B cell (primary cell): ENCODE measurements at regions not wholly inside any gene's neighbourhood (a gene's known extent, or its start where the extent isn't known, plus 50 kb on each side); places are given as distances from the start of the nearest gene placed in this dataset.
A peak's percentile ranks its signal among the peaks of the same experiment; 100 is the strongest.

Source experiments
- ATAC-seq: fragments of 200-7000 bp; cut with Tn5 transposase; one replicate; pipeline ENCODE4 v1.10.0; 2021; ENCODE audit warnings: low read depth, mild to moderate bottlenecking, moderate number of reproducible peaks, moderate library complexity
- CTCF ChIA-PET: fragments of 350-600 bp; sonication (Branson Sonifier 250); formaldehyde crosslinking; loops from one replicate; lab custom pipeline; 2021; ENCODE audit warnings: antibody characterized with exemption, inconsistent platforms; lab: Charles Lee
- POLR2A ChIA-PET: fragments of 350-600 bp; sonication (Branson Sonifier 250); formaldehyde crosslinking; loops from one replicate; lab custom pipeline; 2021; ENCODE audit warnings: antibody characterized with exemption; lab: Charles Lee
- DNase-seq: peaks from one replicate; pipeline ENCODE4 v3.0.0; 2013
- H2AFZ ChIP-seq: 2 replicates; pipeline ENCODE4 v1.6.1; 2012; ENCODE audit warnings: mild to moderate bottlenecking, low read depth, low read length; ENCODE audit not compliant: insufficient read depth, poor library complexity, severe bottlenecking
- H3K27ac ChIP-seq, 2 donors: 1 replicate in 1 of 2; 2 replicates in 1 of 2; pipeline ENCODE4 v1.5.1; 2012 to 2013; ENCODE audit warnings: low read length in 2 of 2, mild to moderate bottlenecking in 2 of 2, moderate library complexity in 1 of 2
- H3K27me3 ChIP-seq, 4 experiments: fragments of 200-600 bp in 1 of 4; sonication (generic) in 1 of 4; replicated peaks in 1 of 4; 1 replicate in 2 of 4; 2 replicates in 2 of 4; pipeline versions ENCODE4 v1.6.1 to v1.7.0; 2013 to 2016; ENCODE audit warnings: low read length in 3 of 4, mild to moderate bottlenecking in 2 of 4, mixed read lengths in 1 of 4, moderate library complexity in 1 of 4; ENCODE audit not compliant: insufficient read depth in 4 of 4, control insufficient read depth in 3 of 4; ENCODE audit errors: control extremely low read depth in 1 of 4
- H3K36me3 ChIP-seq, 2 experiments: replicated peaks in 1 of 2; 1 replicate in 1 of 2; 2 replicates in 1 of 2; pipeline versions ENCODE4 v1.6.1 to v1.7.1; 2013; ENCODE audit warnings: low read length in 1 of 2; ENCODE audit not compliant: insufficient read depth in 2 of 2, control insufficient read depth in 1 of 2; ENCODE audit errors: control extremely low read depth in 1 of 2, extremely low read depth in 1 of 2
- H3K4me1 ChIP-seq, 2 donors: fragments of 200-600 bp in 1 of 2; sonication (generic) in 1 of 2; 1 replicate in 1 of 2; 2 replicates in 1 of 2; pipeline versions ENCODE4 v1.5.1 to v1.6.1; 2013 to 2017; ENCODE audit warnings: low read length in 2 of 2; ENCODE audit not compliant: control insufficient read depth in 2 of 2, insufficient read depth in 2 of 2
- H3K4me2 ChIP-seq: replicated peaks from 2 replicates; pipeline ENCODE3; 2012; ENCODE audit warnings: mild to moderate bottlenecking, low read depth, low read length; ENCODE audit not compliant: poor library complexity, severe bottlenecking
- H3K4me3 ChIP-seq, 5 experiments: fragments of 200-600 bp in 1 of 5; sonication (generic) in 1 of 5; 1 replicate in 3 of 5; 2 replicates in 2 of 5; pipeline versions ENCODE4 v1.5.1 to v1.7.0; 2011 to 2016; ENCODE audit warnings: low read length in 4 of 5, mild to moderate bottlenecking in 4 of 5, low read depth in 2 of 5, control low read depth in 1 of 5, moderate library complexity in 1 of 5; ENCODE audit not compliant: insufficient read depth in 1 of 5; ENCODE audit errors: control extremely low read depth in 1 of 5, extremely low read depth in 1 of 5
- H3K79me2 ChIP-seq: fragments of 200-600 bp; sonication (generic); one replicate; pipeline ENCODE4 v1.6.0; 2016; ENCODE audit warnings: low read length; ENCODE audit not compliant: control insufficient read depth, insufficient read depth
- H3K9ac ChIP-seq: fragments of 200-600 bp; sonication (generic); 2 replicates; pipeline ENCODE4 v1.6.1; 2017; ENCODE audit warnings: mild to moderate bottlenecking, low read length, moderate library complexity
- H3K9me3 ChIP-seq, 3 donors: one replicate each; pipeline versions ENCODE4 v1.6.1 to v1.7.1; 2013; ENCODE audit warnings: low read length in 2 of 3; ENCODE audit not compliant: control insufficient read depth in 2 of 3, insufficient read depth in 1 of 3; ENCODE audit errors: control extremely low read depth in 1 of 3
- H4K20me1 ChIP-seq: 2 replicates; pipeline ENCODE4 v1.6.0; 2012; ENCODE audit warnings: mild to moderate bottlenecking, low read length; ENCODE audit not compliant: insufficient read depth, control insufficient read depth, poor library complexity, severe bottlenecking
- H3K27ac Mint-ChIP-seq: one replicate; pipeline ENCODE4 v1.8.0; 2021; ENCODE audit warnings: mixed read lengths
- H3K27me3 Mint-ChIP-seq: one replicate; pipeline ENCODE4 v1.8.0; 2021; ENCODE audit warnings: mixed read lengths
- H3K4me1 Mint-ChIP-seq: one replicate; pipeline ENCODE4 v1.8.0; 2021; ENCODE audit warnings: mixed read lengths
- H3K4me3 Mint-ChIP-seq: one replicate; pipeline ENCODE4 v1.8.0; 2021; ENCODE audit warnings: mixed read lengths
- H3K9me3 Mint-ChIP-seq: one replicate; pipeline ENCODE4 v1.8.0; 2022; ENCODE audit warnings: mixed read lengths; ENCODE audit not compliant: insufficient read depth
- EZH2 ChIP-seq: IDR thresholded peaks from 2 replicates; pipeline ENCODE4 v1.6.1; 2012; ENCODE audit warnings: borderline replicate concordance, low read depth, mild to moderate bottlenecking, moderate library complexity, low read length; ENCODE audit not compliant: insufficient read depth, poor library complexity, severe bottlenecking
- WGBS: methylation state at CpG from one replicate; pipeline ENCODE4 v1.1.5; 2013; ENCODE audit warnings: missing lambda C conversion rate; ENCODE audit not compliant: insufficient coverage; 5-methylcytosine and 5-hydroxymethylcytosine counted together
- intact Hi-C: fragments of 100-400 bp; cut with micrococcal nuclease; formaldehyde crosslinking; loops from one replicate; pipeline ENCODE4 v1.10.0; 2022
- TF ChIP-seq, protein P1 (sequence below): fragments of 200-600 bp; IDR thresholded peaks from one replicate; pipeline ENCODE4 v1.8.0; 2022; ENCODE audit warnings: antibody characterized with exemption, mild to moderate bottlenecking

DNA sequence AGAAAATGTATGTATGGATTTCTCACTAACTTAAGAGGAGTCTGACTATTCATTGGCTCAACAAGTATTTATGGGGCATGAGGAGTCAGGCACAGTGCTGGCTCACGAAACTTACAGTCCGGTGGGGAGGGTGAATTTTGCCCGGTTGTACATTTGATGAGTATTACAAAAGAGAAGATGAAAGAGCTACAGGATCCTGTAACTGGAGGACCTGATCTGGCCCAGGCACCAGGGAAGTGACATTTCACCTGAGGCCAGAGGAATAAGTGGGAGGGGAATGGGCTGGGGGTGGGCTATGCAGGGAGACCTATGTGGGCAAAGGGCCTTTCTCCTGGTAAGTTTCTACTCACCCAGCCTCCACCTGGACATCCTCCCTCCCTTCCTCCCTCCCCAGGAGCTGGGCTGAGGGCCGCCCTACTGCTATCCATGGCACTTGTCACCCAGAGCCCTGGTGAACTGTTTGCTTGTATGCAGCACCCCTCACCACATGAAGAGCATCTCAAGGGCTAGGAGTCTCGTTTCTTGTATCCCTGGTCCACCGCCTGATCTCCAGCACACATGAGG, 101.1 kb upstream of the ZNF438 start:
- H3K4me2 ChIP-seq = peak overlapping the region; percentile 98

More for the DNA sequence above, 101.1 kb upstream of the ZNF438 start:
- no peak for TF ChIP-seq EZH2
- TF ChIP-seq, protein P1, sequence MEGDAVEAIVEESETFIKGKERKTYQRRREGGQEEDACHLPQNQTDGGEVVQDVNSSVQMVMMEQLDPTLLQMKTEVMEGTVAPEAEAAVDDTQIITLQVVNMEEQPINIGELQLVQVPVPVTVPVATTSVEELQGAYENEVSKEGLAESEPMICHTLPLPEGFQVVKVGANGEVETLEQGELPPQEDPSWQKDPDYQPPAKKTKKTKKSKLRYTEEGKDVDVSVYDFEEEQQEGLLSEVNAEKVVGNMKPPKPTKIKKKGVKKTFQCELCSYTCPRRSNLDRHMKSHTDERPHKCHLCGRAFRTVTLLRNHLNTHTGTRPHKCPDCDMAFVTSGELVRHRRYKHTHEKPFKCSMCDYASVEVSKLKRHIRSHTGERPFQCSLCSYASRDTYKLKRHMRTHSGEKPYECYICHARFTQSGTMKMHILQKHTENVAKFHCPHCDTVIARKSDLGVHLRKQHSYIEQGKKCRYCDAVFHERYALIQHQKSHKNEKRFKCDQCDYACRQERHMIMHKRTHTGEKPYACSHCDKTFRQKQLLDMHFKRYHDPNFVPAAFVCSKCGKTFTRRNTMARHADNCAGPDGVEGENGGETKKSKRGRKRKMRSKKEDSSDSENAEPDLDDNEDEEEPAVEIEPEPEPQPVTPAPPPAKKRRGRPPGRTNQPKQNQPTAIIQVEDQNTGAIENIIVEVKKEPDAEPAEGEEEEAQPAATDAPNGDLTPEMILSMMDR = no peak
- no peak for DNase-seq
- H3K9ac ChIP-seq = no peak overlapping the region
- ATAC-seq = no peak
- Mint-ChIP-seq H3K4me3 (peak overlapping the region; percentile 88), H3K27ac (peak overlapping the region; percentile 34), H3K4me1 (peaks cover 24% of the 10 kb centered on the region), H3K9me3 (no peaks in the 10 kb centered on the region), H3K27me3 (no peaks in the 10 kb centered on the region)
- ChIA-PET POLR2A (no interaction called here), CTCF (interaction anchor here (0.6 to 1.3 kb wide), 2 partner anchors 12 to 101 kb away, joined by 3 to 5 read pairs; partner anchors contain the start of gene ZNF438)
- H3K27ac ChIP-seq = no peak overlapping the region
- no peak overlapping the region for H3K4me3 ChIP-seq
- intact Hi-C loops = loop anchor here (1.0 to 10.0 kb wide), 2 partner anchors 187 to 632 kb away; partner anchors contain the start of gene ZEB1
- no peaks in the 10 kb centered on the region for H3K9me3 ChIP-seq
- WGBS = 97% methylated on average over 4 of the region's 6 CpGs
- H3K79me2 ChIP-seq = no peaks in the 10 kb centered on the region
- no peak overlapping the region for H2AFZ ChIP-seq
- peaks cover 8 to 13% of the 10 kb centered on the region in 2 donors for H3K4me1 ChIP-seq
- no peaks in the 10 kb centered on the region for H3K36me3 ChIP-seq
- H3K27me3 ChIP-seq = no peaks in the 10 kb centered on the region
- H4K20me1 ChIP-seq = no peaks in the 10 kb centered on the region
